GM21423 (cell line): ENCODE measurements at regions not wholly inside any gene's neighbourhood (a gene's known extent, or its start where the extent isn't known, plus 50 kb on each side); places are given as distances from the start of the nearest gene placed in this dataset.
"Not testable (repeated sequence)": the region's sequence is repeated elsewhere in the genome, so short reads cannot be mapped to it uniquely, and the experiment has no call there.

ENCODE experiments used
- ATAC-seq: cut with Tn5 transposase; IDR thresholded peaks from one replicate; pipeline ENCODE4 v1.9.1; 2021; ENCODE audit warnings: mild to moderate bottlenecking, moderate library complexity; ENCODE audit not compliant: unreplicated experiment

GRCh38 chr6:73984571-73985210 lies 288.7 kb downstream of the CD109 start:
- no peak for ATAC-seq

GRCh38 chr6:73983367-73983766 lies 287.4 kb downstream of the CD109 start:
- no peak for ATAC-seq

- no peak for ATAC-seq
Observed at GRCh38 chr6:73980096-73980495, 284.1 kb downstream of the CD109 start.

GRCh38 chr6:73978330-73978729 lies 282.3 kb downstream of the CD109 start:
- no peak for ATAC-seq

GRCh38 chr6:73972518-73972917 lies 276.5 kb downstream of the CD109 start:
- not testable (repeated sequence) for ATAC-seq

- no peak for ATAC-seq
Observed at GRCh38 chr6:73969971-73970970, 274.3 kb downstream of the CD109 start.

- no peak for ATAC-seq
Observed at GRCh38 chr6:73968221-73968757, 272.3 kb downstream of the CD109 start.

- ATAC-seq, result no peak
Observed at GRCh38 chr6:73965539-73966029, 269.6 kb downstream of the CD109 start.

- ATAC-seq, result no peak
Observed at GRCh38 chr6:73964241-73964854, 268.3 kb downstream of the CD109 start.

GRCh38 chr6:73962884-73963283 lies 266.9 kb downstream of the CD109 start:
- no peak for ATAC-seq

- ATAC-seq, result no peak
Observed at GRCh38 chr6:73956305-73956704, 260.3 kb downstream of the CD109 start.

GRCh38 chr6:73955800-73956199 lies 259.8 kb downstream of the CD109 start:
- ATAC-seq, result no peak

GRCh38 chr6:73954881-73955280 lies 258.9 kb downstream of the CD109 start:
- ATAC-seq, result no peak

GRCh38 chr6:73951183-73951582 lies 255.2 kb downstream of the CD109 start:
- ATAC-seq, result no peak

- ATAC-seq, result no peak
Observed at GRCh38 chr6:73943930-73944652, 248.1 kb downstream of the CD109 start.

- ATAC-seq, result no peak
Observed at GRCh38 chr6:73943411-73943810, 247.4 kb downstream of the CD109 start.

GRCh38 chr6:73942592-73943186 lies 246.7 kb downstream of the CD109 start:
- ATAC-seq, result no peak

GRCh38 chr6:73941892-73942291 lies 245.9 kb downstream of the CD109 start:
- ATAC-seq, result no peak

GRCh38 chr6:73937805-73938204 lies 241.8 kb downstream of the CD109 start:
- no peak for ATAC-seq

- no peak for ATAC-seq
Observed at GRCh38 chr6:73932866-73933265, 236.9 kb downstream of the CD109 start.
